NCI-H748 treated with DMSO at 0.1 percent for 48 hours (cell line): ENCODE measurements at regions not wholly inside any gene's neighbourhood (a gene's known extent, or its start where the extent isn't known, plus 50 kb on each side); places are given as distances from the start of the nearest gene placed in this dataset.
"Not testable (repeated sequence)": the region's sequence is repeated elsewhere in the genome, so short reads cannot be mapped to it uniquely, and the experiment has no call there.

ENCODE experiments used
- DNase-seq: peaks from one replicate; lab custom pipeline; 2025; lab: John Stamatoyannopoulos, UW

GRCh38 chr5:154702477-154702876 is 52.7 kb upstream of the LARP1 start:
- DNase-seq, result no peak

- DNase-seq, result not testable (repeated sequence)
These were observed 53.5 kb upstream of the LARP1 start for GRCh38 chr5:154701725-154702124.

- DNase-seq, result peak; percentile 3
These were observed 54.0 kb upstream of the LARP1 start for GRCh38 chr5:154701181-154701580.

- not testable (repeated sequence) for DNase-seq
These were observed 54.8 kb upstream of the LARP1 start for GRCh38 chr5:154700289-154700928.

- DNase-seq, result no peak
These were observed 56.4 kb upstream of the LARP1 start for GRCh38 chr5:154698763-154699162.

GRCh38 chr5:154697371-154697770 is 57.8 kb upstream of the LARP1 start:
- DNase-seq, result no peak

GRCh38 chr5:154696891-154697290 is 58.3 kb upstream of the LARP1 start:
- no peak for DNase-seq

GRCh38 chr5:154694159-154694558 is 61.0 kb upstream of the LARP1 start:
- DNase-seq, result no peak

GRCh38 chr5:154690488-154690887 is 64.7 kb upstream of the LARP1 start:
- DNase-seq, result no peak

GRCh38 chr5:154686490-154686889 is 68.7 kb upstream of the LARP1 start:
- DNase-seq, result no peak

GRCh38 chr5:154683101-154683880 is 71.9 kb upstream of the LARP1 start:
- DNase-seq, result no peak

- DNase-seq, result no peak
These were observed 75.7 kb upstream of the LARP1 start for GRCh38 chr5:154679501-154679900.

- DNase-seq, result no peak
These were observed 77.3 kb upstream of the LARP1 start for GRCh38 chr5:154677921-154678320.

GRCh38 chr5:154676508-154676907 is 78.7 kb upstream of the LARP1 start:
- no peak for DNase-seq

- no peak for DNase-seq
These were observed 81.1 kb upstream of the LARP1 start for GRCh38 chr5:154674029-154674428.

GRCh38 chr5:154673506-154673905 is 81.7 kb upstream of the LARP1 start:
- no peak for DNase-seq

- not testable (repeated sequence) for DNase-seq
These were observed 85.3 kb upstream of the LARP1 start for GRCh38 chr5:154669913-154670312.

GRCh38 chr5:154669402-154669801 is 85.8 kb upstream of the LARP1 start:
- no peak for DNase-seq

GRCh38 chr5:154664869-154665268 is 90.3 kb upstream of the LARP1 start:
- no peak for DNase-seq

GRCh38 chr5:154663424-154663823 is 91.8 kb upstream of the LARP1 start:
- DNase-seq, result no peak

- no peak for DNase-seq
These were observed 100.4 kb upstream of the LARP1 start for GRCh38 chr5:154654486-154655371.

- no peak for DNase-seq
These were observed 101.3 kb upstream of the LARP1 start for GRCh38 chr5:154653764-154654485.
